ENCODE measurements at regions not wholly inside any gene's neighbourhood (a gene's known extent, or its start where the extent isn't known, plus 50 kb on each side); places are given as distances from the start of the nearest gene placed in this dataset.

DNA sequence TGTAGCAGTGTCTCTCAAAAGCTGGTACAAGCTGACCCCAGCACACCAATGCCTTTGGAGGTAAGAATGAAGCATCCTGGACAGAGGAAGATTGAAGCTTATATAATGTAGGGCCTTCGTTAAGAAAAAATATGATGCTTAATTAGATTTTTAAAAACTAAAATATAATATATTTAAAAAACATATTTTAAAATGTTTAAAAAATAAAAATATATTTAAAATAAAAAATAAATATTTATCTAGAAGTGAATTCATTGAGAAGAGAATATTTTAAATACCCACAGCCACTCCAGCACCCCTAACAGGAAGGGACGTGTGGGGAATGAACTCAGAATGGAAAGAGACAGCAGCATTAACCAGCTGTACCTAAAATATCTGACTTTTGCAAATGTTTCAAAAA lies 65.1 kb upstream of the DDX53 start:
- no peak overlapping the region for H3K27ac ChIP-seq (ENCODE audit: low read depth, low read length)
- H3K27me3 ChIP-seq (ENCODE audit: control insufficient read depth in 2 of 2, insufficient read depth in 2 of 2, low read length in 2 of 2): no peaks in the 10 kb centered on the region
- H3K9me3 ChIP-seq (ENCODE audit: control insufficient read depth in 2 of 3, low read length in 3 of 3): no peaks in the 10 kb centered on the region
- no peaks in the 10 kb centered on the region for H3K36me3 Mint-ChIP-seq
- intact Hi-C loops (cut with micrococcal nuclease): no loop called here
- ChIA-PET POLR2A (no interaction called here), CTCF (no interaction called here)
- H3K4me1 ChIP-seq (ENCODE audit: control insufficient read depth in 2 of 2, insufficient read depth in 2 of 2, low read length in 2 of 2): no peaks in the 10 kb centered on the region
- peaks cover 0 to 5% (median 0%) of the 10 kb centered on the region in 11 donors for H3K9me3 Mint-ChIP-seq
- H3K4me1 Mint-ChIP-seq: peaks cover 0 to 2% (median 0%) of the 10 kb centered on the region in 7 donors
- DNase-seq (no peak), ATAC-seq (no peak)
- no peak overlapping the region for H3K27ac Mint-ChIP-seq
- peaks cover 0 to 4% (median 0%) of the 10 kb centered on the region in 5 donors for H3K27me3 Mint-ChIP-seq
- H3K4me3 Mint-ChIP-seq: no peak overlapping the region
- no peak overlapping the region for H3K4me3 ChIP-seq (ENCODE audit: low read length)
- no peaks in the 10 kb centered on the region for H3K36me3 ChIP-seq (ENCODE audit: control insufficient read depth in 2 of 3, insufficient read depth in 3 of 3, low read length in 3 of 3)

DNA sequence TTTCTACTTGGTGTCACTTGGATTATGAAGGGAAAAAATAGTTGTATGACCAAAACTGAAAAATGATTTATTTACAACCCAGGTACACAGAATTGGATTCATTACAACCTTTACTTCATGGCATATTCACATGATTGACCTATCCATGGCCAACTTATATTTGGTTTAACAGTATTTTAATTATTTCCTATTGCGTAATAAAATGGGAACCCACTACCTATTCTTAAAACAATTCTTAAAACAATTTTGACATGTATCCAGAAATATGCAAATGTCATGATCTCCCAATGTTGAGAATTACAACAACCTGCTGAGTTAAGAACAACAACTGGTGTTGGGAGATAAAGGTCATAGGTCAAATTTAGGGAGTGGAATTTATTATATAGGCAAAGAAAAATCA lies 54.8 kb upstream of the DDX53 start:
- ChIA-PET POLR2A (no interaction called here), CTCF (no interaction called here)
- H3K36me3 Mint-ChIP-seq: no peaks in the 10 kb centered on the region
- no peaks in the 10 kb centered on the region for H3K9me3 ChIP-seq (ENCODE audit: control insufficient read depth in 2 of 3, low read length in 3 of 3)
- intact Hi-C loops (cut with micrococcal nuclease): no loop called here
- H3K4me3 Mint-ChIP-seq: no peak overlapping the region
- ATAC-seq (no peak), DNase-seq (no peak)
- no peaks in the 10 kb centered on the region for H3K36me3 ChIP-seq (ENCODE audit: control insufficient read depth in 2 of 3, insufficient read depth in 3 of 3, low read length in 3 of 3)
- H3K27ac Mint-ChIP-seq: no peak overlapping the region
- no peaks in the 10 kb centered on the region for H3K27me3 Mint-ChIP-seq
- H3K27ac ChIP-seq (ENCODE audit: low read depth, low read length): no peak overlapping the region
- no peaks in the 10 kb centered on the region for H3K27me3 ChIP-seq (ENCODE audit: control insufficient read depth in 2 of 2, insufficient read depth in 2 of 2, low read length in 2 of 2)
- H3K4me1 Mint-ChIP-seq: no peaks in the 10 kb centered on the region
- no peaks in the 10 kb centered on the region for H3K4me1 ChIP-seq (ENCODE audit: control insufficient read depth in 2 of 2, insufficient read depth in 2 of 2, low read length in 2 of 2)
- no peaks in the 10 kb centered on the region for H3K9me3 Mint-ChIP-seq
- H3K4me3 ChIP-seq (ENCODE audit: low read length): no peak overlapping the region

Measured in naive thymus-derived CD4-positive, alpha-beta T cell (primary cell).